ENCODE measurements at regions not wholly inside any gene's neighbourhood (a gene's known extent, or its start where the extent isn't known, plus 50 kb on each side); places are given as distances from the start of the nearest gene placed in this dataset.
"Not testable (repeated sequence)": the region's sequence is repeated elsewhere in the genome, so short reads cannot be mapped to it uniquely, and the experiment has no call there.

DNA sequence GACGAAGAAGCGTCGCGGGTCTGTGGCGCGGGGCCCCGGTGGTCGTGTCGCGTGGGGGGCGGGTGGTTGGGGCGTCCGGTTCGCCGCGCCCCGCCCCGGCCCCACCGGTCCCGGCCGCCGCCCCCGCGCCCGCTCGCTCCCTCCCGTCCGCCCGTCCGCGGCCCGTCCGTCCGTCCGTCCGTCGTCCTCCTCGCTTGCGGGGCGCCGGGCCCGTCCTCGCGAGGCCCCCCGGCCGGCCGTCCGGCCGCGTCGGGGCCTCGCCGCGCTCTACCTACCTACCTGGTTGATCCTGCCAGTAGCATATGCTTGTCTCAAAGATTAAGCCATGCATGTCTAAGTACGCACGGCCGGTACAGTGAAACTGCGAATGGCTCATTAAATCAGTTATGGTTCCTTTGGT lies 1533.5 kb upstream of the TPTE start:
- not testable (repeated sequence) for H3K27ac ChIP-seq, H3K4me3 ChIP-seq

DNA sequence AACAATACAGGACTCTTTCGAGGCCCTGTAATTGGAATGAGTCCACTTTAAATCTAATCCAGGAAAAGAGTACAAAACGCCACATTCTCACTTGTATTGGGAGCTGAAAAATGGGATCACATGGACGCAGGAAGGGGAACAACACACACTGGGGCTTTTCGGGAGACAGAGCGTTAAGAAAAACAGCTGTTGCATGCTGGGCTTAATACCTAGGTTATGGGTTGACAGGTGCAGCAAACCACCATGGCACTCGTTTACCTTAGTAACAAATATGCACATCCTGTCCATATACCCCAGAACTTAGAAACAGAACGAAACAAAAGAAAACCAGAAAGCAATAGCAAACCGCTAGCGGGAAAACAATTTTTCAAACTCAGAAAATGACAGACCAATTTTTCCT lies 1532.7 kb upstream of the TPTE start:
- no peak overlapping the region for H3K4me3 ChIP-seq
- no peak overlapping the region for H3K27ac ChIP-seq

DNA sequence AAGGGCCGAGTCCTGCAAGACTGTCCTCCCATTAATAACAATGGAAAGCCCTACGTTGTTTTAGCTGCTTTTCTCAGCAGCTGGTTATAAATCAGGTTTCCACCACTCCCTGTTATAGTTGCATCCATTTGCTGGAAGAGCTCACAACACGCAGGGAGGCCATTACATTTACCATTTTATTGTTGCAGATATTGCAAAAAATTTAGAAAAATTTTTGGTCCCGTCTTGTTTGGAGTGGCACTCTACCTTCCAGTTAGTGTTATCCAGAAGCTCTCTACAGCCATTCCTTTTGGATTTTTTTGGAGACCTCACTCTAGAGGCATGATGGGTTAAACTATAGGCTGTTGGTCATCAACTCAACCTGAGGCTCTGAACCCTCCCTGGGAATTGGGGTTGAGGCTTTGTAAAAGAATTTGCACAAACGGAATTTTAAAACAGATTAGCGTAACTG lies 1532.1 kb upstream of the TPTE start:
- no peak overlapping the region for H3K4me3 ChIP-seq
- no peak overlapping the region for H3K27ac ChIP-seq

DNA sequence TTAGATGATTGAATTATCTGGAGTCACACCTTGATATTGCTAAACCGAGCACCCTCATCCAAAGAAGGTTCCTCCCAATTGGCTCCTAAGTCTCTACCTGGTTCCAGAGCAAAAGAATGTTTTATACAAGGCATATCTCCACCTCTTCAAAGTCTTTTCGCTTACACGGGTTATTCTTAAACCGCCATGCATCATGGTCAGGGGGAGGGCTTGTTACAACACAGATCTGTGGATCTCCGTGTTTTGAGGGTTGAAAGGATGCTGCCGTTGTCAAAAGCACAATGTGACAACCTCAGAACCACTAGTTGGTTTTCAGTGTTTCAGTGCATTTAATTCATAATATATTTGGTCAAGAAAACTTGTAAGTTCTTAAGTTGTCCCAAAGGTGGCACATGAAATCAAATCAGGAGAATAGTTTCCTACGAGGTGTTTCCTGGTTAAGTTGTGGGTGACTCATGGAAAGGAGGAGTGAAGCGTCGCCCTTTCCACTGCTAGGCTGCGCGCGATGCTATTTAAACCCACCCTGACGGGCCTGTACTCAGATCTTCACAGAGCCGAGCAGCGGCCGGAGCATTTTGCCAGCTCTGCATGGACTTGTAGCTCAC lies 1531.6 kb upstream of the TPTE start:
- H3K4me3 ChIP-seq, result no peak overlapping the region

GRCh38 chr21:8990326-8991087 lies 1530.9 kb upstream of the TPTE start:
- Histone ChIP-seq H3K27ac (no peak overlapping the region), H3K4me3 (no peak overlapping the region)

More for the DNA sequence above, 1531.6 kb upstream of the TPTE start:
- no peak overlapping the region for H3K27ac ChIP-seq

- Histone ChIP-seq H3K27ac (no peak overlapping the region), H3K4me3 (no peak overlapping the region)
Observed at GRCh38 chr21:8991088-8991907, 1530.1 kb upstream of the TPTE start.

GRCh38 chr21:8991968-8992621 lies 1529.3 kb upstream of the TPTE start:
- no peak overlapping the region for H3K27ac ChIP-seq
- no peak overlapping the region for H3K4me3 ChIP-seq

- Histone ChIP-seq H3K27ac (no peak overlapping the region), H3K4me3 (no peak overlapping the region)
Observed at GRCh38 chr21:8992731-8993174, 1528.6 kb upstream of the TPTE start.

DNA sequence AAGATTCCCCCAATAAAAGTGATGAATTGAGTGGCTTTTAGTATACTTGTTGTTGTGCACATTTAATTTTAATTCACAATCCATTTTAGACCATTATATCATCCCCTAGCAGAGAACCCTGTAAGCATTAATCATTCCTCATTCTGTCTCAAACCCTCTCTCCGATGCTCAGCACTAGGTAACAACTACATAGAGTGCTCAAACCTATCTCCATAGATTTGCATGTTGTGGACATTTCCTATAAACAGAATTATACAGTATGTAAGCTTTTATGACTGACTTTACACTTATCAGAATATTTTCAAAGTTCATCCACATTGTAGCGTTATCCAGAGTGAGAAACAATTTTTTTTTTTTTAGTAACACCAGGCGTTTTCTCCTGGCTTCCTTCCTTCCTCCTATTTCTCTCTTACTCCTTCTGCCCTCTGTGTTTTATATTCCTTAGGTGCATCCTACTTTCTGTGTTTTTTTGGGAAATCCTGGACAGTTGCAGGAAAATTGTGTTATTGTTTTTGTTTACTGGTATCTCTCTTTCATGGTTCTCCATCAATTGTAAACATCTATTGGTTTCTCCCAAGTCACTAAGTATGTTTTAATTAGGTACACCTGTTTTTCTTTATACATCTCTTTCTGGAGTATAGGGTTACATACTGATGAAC lies 1528.0 kb upstream of the TPTE start:
- Histone ChIP-seq H3K4me3 (no peak overlapping the region), H3K27ac (no peak overlapping the region)

DNA sequence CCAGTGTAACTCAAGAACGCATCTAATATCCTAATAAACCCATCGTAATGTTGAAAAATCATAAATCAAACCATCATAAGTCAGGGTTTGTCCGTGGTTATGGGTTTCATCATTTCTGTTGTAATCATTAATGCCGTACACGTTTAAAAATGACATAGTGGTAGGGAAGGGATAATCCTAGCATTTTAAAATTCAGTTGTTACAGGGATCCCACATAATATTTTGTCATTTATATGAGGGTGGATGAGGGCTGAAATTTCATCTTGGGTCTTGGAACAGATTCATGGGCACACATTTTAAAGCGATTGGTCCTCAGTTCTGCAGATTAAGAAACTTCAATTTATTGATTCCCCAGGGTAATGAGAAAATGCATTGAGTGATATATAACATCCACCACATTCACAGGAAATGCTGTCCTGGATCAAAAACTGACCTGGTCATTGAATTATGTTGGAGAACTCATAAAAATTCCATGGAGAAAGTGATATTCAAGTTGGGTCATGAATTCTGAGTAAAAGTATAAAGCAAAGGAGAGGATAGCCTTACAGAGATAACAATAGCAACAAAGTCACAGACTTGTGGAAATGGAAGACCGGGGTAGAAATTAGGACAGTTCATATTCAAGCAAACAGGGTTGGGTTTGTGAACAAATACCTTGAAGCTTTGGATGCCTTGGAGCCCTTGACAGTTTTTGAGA lies 1527.3 kb upstream of the TPTE start:
- H3K27ac ChIP-seq, result no peak overlapping the region
- no peak overlapping the region for H3K4me3 ChIP-seq

GRCh38 chr21:8994640-8995511 lies 1526.5 kb upstream of the TPTE start:
- H3K4me3 ChIP-seq, result no peak overlapping the region
- H3K27ac ChIP-seq, result no peak overlapping the region

GRCh38 chr21:8996487-8996968 lies 1524.9 kb upstream of the TPTE start:
- H3K4me3 ChIP-seq, H3K27ac ChIP-seq: not testable (repeated sequence)

DNA sequence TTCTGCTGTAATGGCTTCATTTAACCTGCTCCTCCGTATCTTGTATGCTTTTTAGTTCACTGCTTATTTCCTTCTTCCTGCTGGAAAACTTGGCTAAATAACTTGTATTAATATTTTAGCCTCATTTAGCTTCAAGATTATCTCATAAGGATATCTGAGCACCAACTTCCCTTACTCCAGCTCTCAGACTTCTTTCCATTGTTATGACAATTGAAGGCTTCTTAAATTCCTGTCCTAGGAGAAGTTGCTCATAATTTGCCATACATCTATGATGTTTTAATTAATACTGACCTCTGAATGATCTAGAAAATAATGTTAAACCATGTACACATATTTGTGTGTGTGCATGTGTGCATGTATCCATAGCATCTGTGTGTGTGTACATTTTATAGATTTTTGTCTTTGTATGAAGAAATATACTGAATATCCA lies 1524.4 kb upstream of the TPTE start:
- H3K27ac ChIP-seq, result no peak overlapping the region
- H3K4me3 ChIP-seq, result no peak overlapping the region

DNA sequence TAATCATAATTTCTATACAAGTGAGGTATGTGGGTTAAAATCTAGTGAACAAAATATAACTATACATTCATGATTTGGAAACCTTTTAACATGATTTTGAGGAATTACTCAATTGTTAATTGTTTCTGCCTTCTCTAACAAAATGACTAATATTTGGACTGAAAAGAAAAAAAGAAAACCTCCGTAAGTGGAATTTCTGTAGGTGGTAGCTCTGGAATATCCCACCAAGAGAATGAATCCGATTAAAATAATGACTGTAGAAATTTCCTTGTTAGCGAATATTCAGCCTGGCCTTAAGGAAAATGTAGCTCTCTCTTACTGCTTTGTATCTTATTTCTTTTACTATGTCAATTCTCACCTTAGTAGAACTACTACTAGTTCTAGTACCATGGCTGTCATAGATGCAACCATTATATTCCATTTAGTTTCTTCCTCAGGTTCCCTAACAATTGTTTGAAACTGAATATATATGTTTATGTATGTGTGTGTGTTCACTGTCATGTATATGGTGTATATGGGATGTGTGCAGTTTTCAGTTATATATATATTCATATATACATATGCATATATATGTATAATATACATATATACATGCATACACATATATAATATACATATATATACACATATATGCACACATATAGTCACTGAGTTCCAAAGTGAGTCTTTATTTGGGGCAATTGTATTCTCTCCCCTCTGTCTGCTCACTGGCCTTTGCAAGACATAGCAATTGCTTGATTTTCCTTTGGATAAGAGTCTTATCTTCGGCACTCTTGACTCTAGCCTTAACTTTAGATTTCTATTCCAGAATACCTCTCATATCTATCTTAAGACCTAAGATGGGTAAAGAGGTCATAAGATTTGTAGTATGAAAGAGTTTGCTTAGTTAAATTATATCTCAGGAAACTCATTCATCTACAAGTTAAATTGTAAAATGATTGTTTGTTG lies 1523.7 kb upstream of the TPTE start:
- not testable (repeated sequence) for H3K4me3 ChIP-seq, H3K27ac ChIP-seq

DNA sequence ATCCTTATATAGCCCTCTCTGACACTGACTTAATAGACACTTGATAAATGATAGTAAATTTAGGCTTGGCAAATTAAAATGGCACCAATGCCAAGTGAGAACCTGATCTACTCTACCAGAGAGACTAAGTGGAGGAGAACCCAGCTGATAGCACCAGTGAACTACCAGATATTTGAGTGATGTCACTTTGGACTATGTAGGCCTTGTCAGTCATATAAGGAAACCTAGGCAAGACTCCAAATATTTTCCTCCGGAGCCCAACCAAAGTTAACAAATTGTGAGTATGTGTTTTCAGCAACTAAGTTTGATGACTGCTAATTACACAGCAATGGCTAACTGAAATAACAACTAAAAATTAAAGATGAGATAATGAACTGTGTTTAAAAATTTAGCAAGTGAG lies 1522.9 kb upstream of the TPTE start:
- H3K4me3 ChIP-seq, H3K27ac ChIP-seq: not testable (repeated sequence)

DNA sequence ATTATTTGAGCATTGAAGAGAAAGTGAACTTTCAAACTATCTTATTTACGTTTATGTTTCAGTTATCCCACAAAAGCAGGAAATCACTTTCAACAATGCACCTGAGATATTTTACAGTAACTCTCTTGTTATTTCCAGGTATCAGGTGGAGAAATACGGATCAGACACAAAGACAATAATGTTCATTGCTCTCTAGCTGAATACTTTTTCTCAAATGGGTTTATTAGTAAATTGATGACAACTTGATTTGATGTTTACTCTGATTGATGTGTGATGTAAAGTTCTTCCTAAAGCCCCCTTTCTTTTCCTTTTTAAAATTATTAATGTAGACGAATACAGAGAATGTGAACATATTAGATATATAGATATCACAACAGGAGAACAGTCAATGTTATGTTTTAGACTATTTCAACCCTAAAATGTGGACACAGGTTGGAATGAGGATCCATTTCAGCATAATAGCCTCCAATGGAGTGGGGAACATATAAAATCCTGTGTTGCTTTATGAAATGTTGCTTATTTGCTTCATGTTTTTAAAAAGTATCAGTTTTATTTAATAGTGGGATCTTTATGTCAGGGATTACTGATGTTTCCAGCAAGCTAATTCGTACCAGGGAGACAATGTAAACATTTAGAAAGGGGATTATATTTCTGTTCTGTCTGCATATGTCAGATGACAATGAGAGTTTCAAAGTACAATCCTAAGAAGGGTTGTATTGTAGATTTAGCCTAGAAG lies 1522.3 kb upstream of the TPTE start:
- no peak overlapping the region for H3K4me3 ChIP-seq

More for the DNA sequence above, 1522.3 kb upstream of the TPTE start:
- H3K27ac ChIP-seq, result no peak overlapping the region
